DND-41 (cell line): ENCODE measurements at regions not wholly inside any gene's neighbourhood (a gene's known extent, or its start where the extent isn't known, plus 50 kb on each side); places are given as distances from the start of the nearest gene placed in this dataset.

ENCODE experiments used
- ATAC-seq: fragments of 200-7000 bp; cut with Tn5 transposase; 3 replicates; pipeline ENCODE4 v1.9.1; 2021; ENCODE audit warnings: low read depth; ENCODE audit not compliant: insufficient read depth
- DNase-seq: peaks from one replicate; pipeline ENCODE4 v3.0.0-alpha.2; 2020
- H2AFZ ChIP-seq: 2 replicates; pipeline ENCODE4 v1.6.0; 2012; ENCODE audit warnings: low read depth, low read length
- H3K27ac ChIP-seq: 2 replicates; pipeline ENCODE4 v1.5.1; 2012; ENCODE audit warnings: low read length, inconsistent platforms
- H3K27me3 ChIP-seq: fragments of 200-600 bp; sonication (generic); 2 replicates; pipeline ENCODE4 v1.6.0; 2012; ENCODE audit warnings: low read length, mild to moderate bottlenecking, inconsistent platforms; ENCODE audit not compliant: insufficient read depth, poor library complexity
- H3K36me3 ChIP-seq: 2 replicates; pipeline ENCODE4 v1.5.1; 2012; ENCODE audit warnings: low read length, inconsistent platforms; ENCODE audit not compliant: insufficient read depth
- H3K4me1 ChIP-seq: 2 replicates; pipeline ENCODE4 v1.5.1; 2012; ENCODE audit warnings: mild to moderate bottlenecking, low read length; ENCODE audit not compliant: insufficient read depth
- H3K4me2 ChIP-seq: 2 replicates; pipeline ENCODE4 v1.6.0; 2012; ENCODE audit warnings: mild to moderate bottlenecking, moderate library complexity, low read length, inconsistent platforms; ENCODE audit not compliant: insufficient read depth
- H3K4me3 ChIP-seq, 2 experiments: fragments of 200-600 bp in 1 of 2; shearing (Covaris generic) in 1 of 2; 2 replicates each; pipeline ENCODE4 v1.5.1; 2012 to 2016; ENCODE audit warnings: inconsistent platforms in 2 of 2, low read length in 2 of 2, mild to moderate bottlenecking in 2 of 2, low read depth in 1 of 2, moderate library complexity in 1 of 2
- H3K79me2 ChIP-seq: 2 replicates; pipeline ENCODE4 v1.6.0; 2012; ENCODE audit warnings: low read length, inconsistent platforms; ENCODE audit not compliant: insufficient read depth
- H3K9ac ChIP-seq: 2 replicates; pipeline ENCODE4 v1.6.0; 2012; ENCODE audit warnings: low read depth, mild to moderate bottlenecking, inconsistent platforms, low read length, moderate library complexity
- H3K9me3 ChIP-seq: 2 replicates; pipeline ENCODE4 v1.5.1; 2012; ENCODE audit warnings: low read length, moderate library complexity, mild to moderate bottlenecking, inconsistent platforms; ENCODE audit not compliant: insufficient read depth, severe bottlenecking
- H4K20me1 ChIP-seq: 2 replicates; pipeline ENCODE4 v1.6.0; 2012; ENCODE audit warnings: low read length; ENCODE audit not compliant: insufficient read depth
- EZH2 ChIP-seq: IDR thresholded peaks from 3 replicates; pipeline ENCODE4 v1.6.1; 2012; ENCODE audit warnings: borderline replicate concordance, low read depth, mild to moderate bottlenecking, moderate library complexity, low read length, inconsistent platforms; ENCODE audit not compliant: severe bottlenecking
- TF ChIP-seq, protein P1 (sequence below): IDR thresholded peaks from 2 replicates; pipeline ENCODE4 v1.5.1; 2012; ENCODE audit warnings: borderline replicate concordance, low read length, moderate library complexity, mild to moderate bottlenecking; ENCODE audit not compliant: poor library complexity, severe bottlenecking; ENCODE audit errors: extremely low read depth

DNA sequence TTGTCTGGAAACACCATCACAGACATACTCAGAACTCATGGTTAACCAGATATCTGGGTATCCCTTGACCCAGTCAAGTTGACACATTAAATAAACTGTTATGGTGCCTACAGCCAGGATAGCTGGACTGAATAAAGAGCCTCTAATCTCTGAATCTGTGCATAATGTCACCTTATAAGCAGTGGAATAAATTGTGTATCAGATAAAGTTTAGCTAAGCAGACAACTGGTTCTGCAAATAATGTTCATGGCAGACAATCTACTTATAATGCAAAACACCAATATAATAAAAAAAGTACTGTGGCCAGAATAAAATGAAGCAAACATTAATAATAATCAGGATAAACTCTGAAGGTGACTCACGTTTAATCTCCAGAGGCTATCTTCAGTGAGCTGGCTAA lies 628.5 kb upstream of the FAT3 start:
- ATAC-seq (no peak), DNase-seq (no peak)
- Histone ChIP-seq H3K9ac (no peak overlapping the region), H3K9me3 (peaks cover 9% of the 10 kb centered on the region), H3K79me2 (no peaks in the 10 kb centered on the region), H4K20me1 (no peaks in the 10 kb centered on the region), H3K27ac (no peak overlapping the region), H3K4me3 (no peak overlapping the region), H2AFZ (no peak overlapping the region), H3K36me3 (no peaks in the 10 kb centered on the region), H3K27me3 (no peaks in the 10 kb centered on the region), H3K4me1 (no peaks in the 10 kb centered on the region), H3K4me2 (no peak overlapping the region)
- TF ChIP-seq, protein P1, sequence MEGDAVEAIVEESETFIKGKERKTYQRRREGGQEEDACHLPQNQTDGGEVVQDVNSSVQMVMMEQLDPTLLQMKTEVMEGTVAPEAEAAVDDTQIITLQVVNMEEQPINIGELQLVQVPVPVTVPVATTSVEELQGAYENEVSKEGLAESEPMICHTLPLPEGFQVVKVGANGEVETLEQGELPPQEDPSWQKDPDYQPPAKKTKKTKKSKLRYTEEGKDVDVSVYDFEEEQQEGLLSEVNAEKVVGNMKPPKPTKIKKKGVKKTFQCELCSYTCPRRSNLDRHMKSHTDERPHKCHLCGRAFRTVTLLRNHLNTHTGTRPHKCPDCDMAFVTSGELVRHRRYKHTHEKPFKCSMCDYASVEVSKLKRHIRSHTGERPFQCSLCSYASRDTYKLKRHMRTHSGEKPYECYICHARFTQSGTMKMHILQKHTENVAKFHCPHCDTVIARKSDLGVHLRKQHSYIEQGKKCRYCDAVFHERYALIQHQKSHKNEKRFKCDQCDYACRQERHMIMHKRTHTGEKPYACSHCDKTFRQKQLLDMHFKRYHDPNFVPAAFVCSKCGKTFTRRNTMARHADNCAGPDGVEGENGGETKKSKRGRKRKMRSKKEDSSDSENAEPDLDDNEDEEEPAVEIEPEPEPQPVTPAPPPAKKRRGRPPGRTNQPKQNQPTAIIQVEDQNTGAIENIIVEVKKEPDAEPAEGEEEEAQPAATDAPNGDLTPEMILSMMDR, result no peak
- TF ChIP-seq EZH2, result no peak

DNA sequence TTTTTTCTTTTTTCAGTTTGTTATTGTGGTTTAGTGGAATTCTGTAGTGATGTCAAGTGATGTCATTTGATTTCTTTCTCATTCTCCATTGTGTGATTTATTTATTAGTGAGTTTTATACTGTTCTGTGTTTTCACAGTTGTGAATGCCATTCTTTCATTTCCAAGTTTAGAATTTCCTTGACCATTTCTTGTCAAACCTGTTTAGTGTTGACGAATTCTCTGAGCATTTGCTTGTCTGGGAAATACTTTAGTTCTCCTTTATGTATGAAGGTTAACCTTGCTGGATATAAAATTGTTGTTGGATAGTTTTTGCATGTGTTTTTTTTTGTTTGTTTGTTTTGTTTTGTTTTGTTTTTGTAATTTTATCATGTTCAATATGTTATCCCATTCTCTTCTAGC lies 633.6 kb upstream of the FAT3 start:
- no peak overlapping the region for H3K27ac ChIP-seq
- no peak for TF ChIP-seq EZH2
- TF ChIP-seq, protein P1, result no peak
- no peaks in the 10 kb centered on the region for H3K4me1 ChIP-seq
- H4K20me1 ChIP-seq, result no peaks in the 10 kb centered on the region
- H3K9ac ChIP-seq, result no peak overlapping the region
- no peak overlapping the region for H3K4me3 ChIP-seq
- no peak overlapping the region for H2AFZ ChIP-seq
- ATAC-seq (no peak), DNase-seq (no peak)
- H3K4me2 ChIP-seq, result no peak overlapping the region
- H3K79me2 ChIP-seq, result no peaks in the 10 kb centered on the region
- no peaks in the 10 kb centered on the region for H3K27me3 ChIP-seq
- H3K36me3 ChIP-seq, result no peaks in the 10 kb centered on the region
- H3K9me3 ChIP-seq, result peaks cover 9% of the 10 kb centered on the region

DNA sequence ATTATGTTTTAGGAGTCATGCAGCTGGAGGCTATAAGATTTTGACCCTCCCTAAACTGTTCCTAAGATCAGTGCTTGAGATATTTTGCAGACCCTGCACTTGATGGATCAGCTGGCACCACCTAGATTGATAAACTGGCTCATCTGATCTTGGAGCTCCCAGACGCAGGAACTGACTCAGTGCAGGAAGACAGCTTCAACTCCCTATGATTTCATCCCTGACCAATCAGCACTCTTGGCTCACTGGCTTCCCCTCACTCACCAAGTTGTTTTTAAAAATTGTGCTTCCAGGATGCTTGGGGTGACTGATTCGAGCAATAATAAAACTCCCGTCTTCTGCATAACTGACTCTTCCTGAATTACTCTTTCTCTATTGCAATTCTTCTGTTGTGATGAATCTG lies 637.5 kb upstream of the FAT3 start:
- no peak for TF ChIP-seq EZH2
- TF ChIP-seq, protein P1, result no peak
- Histone ChIP-seq H3K9me3 (peaks cover under 1% of the 10 kb centered on the region), H3K4me1 (no peaks in the 10 kb centered on the region), H3K9ac (no peak overlapping the region), H3K4me2 (no peak overlapping the region), H2AFZ (no peak overlapping the region), H4K20me1 (no peaks in the 10 kb centered on the region), H3K27ac (no peak overlapping the region), H3K27me3 (no peaks in the 10 kb centered on the region), H3K4me3 (no peak overlapping the region), H3K36me3 (no peaks in the 10 kb centered on the region), H3K79me2 (no peaks in the 10 kb centered on the region)
- no peak for DNase-seq
- no peak for ATAC-seq
